Islet of Langerhans (tissue), 1 donor: ENCODE measurements at regions not wholly inside any gene's neighbourhood (a gene's known extent, or its start where the extent isn't known, plus 50 kb on each side); places are given as distances from the start of the nearest gene placed in this dataset.
"Not testable (repeated sequence)": the region's sequence is repeated elsewhere in the genome, so short reads cannot be mapped to it uniquely, and the experiment has no call there.

ENCODE experiments used
- FAIRE-seq: peaks from one replicate; lab custom pipeline; 2011; peaks lifted over from hg19 to GRCh38; lab: Jason Lieb, UNC

DNA sequence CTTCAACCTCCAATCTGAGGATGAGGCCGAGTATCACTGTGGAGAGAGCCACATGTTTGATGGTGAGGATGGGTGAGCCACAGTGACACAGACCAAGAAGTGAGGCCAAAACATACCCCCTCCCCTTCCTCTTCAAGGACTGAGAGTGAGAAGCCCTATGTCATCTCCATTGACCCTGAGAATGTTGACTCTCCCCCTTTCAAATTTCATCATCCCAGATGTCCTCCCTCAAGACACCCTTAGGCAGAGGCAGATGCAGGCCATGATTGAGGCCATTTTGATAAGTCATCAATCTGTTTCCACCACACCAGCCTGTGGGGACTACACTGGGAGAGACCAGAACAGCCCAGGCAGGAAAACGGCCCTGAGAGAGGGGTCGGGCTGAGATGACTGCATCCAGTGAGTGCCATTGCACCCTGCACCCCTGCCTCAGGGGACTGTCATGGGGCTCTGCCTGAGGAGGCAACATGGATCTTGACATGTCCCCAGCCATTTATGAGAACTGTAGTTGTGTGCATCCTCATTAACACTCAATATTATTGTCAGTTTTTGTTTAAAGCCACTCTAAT lies 84.2 kb upstream of the IGLL5 start:
- FAIRE-seq = no peak

- FAIRE-seq = no peak
Observed at GRCh38 chr22:22810018-22810427, 77.6 kb upstream of the IGLL5 start.

DNA sequence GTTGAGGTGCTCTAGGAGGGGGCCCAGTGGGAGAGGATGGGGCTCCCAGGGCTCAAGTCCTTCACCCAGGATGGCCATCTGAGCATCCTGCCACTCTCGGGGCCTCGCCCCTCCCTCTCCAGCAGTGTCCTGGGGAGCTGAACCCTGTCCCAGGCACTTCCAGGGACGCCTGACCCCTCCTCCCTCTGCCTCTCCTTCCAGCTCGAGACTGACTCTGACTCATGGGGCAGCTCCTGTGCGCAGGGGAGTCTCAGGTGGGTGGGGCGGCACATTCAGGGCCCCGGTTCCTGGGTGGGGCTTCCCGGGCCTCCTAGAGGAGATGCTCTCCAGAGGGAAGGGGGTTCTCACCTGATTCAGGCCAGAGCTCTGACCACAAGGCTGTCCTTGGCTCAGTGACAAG lies 77.1 kb upstream of the IGLL5 start:
- no peak for FAIRE-seq

DNA sequence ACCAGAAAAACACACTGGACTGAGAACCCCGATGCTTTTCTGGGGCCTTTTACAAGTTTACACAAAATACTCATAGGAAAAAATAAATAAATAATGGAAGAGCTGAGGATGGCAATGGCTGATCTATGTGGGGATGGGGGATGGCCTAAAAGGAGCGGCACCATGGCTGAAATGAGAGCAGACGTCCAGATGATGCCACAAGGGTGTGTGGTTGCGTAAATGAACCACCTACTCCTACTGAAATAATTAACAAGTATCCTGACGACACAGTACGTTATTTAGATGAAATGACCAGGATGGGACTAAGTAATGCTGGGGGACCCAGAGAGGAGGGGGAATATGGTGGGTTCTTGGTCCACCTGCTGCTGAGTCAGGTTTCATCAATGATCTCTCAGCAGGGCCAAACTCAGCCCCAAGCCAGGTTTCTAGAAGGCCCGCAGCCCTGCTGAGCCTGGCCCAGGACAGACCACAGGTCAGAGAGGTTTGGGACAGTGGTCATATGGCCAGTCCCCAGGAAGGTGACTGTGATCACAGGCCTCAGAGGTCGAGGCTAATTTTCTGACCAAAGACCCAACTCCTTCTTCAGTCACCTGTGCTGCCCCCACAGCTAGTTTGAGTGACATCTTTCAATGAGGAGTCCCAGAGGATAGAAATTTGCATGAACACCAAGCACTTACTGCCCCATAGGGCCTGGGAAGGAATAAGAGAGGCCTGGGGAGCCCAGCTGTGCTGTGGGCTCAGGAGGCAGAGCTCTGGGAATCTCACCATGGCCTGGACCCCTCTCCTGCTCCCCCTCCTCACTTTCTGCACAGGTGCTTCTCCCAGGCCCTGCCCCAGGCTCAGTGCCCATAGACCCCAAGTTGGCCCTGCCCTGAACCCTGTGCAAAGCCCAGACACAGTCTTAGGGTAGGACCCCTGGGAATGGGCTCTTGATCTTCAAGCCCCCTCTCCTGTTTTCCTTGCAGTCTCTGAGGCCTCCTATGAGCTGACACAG lies 76.3 kb upstream of the IGLL5 start:
- no peak for FAIRE-seq

GRCh38 chr22:22812031-22812905 lies 75.3 kb upstream of the IGLL5 start:
- FAIRE-seq = no peak

DNA sequence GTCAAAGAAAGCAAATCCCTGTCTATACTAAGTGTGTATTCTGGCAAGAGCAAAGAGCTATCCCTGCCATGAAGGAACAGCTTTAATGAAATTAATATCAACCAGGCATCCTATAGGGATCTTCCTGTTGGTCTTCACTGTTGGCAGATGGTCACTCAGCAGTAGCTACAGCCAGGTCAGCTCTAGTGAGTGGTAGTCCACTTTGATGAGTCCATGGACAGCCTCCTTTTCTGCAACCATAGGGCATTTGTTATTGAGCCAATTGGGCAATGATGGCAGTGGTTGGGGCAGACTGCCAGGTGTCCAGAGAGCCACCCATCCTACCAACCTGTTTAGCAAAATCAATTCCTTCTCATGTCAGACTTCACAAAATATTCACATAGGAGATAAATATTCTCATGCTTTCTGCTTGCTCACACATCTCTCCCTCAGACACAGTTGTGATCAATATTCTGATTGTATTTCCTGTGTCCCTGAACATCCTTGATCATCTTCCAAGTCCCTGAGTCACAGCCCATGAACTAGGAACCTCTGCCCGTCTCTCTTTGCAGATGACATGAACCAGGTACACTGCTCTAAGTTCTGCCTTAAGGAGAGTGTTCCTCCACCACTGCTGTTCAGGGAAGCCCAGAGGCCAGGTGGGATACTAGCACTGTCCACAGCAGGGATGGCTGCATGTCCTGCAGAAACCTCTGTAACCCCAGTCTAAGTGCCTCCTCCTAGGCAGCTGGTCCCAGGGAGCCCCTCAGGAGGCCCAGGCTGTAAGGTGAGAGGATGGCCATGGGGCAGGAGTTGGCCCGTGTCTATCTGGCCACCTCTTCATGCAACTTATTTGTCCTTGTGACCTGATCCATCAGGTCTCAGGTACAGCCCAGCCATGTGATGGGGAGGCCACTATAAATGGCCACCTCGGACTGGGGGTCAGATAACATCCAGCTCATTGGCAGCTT lies 74.2 kb upstream of the IGLL5 start:
- FAIRE-seq = no peak

GRCh38 chr22:22814666-22815396 lies 72.8 kb upstream of the IGLL5 start:
- FAIRE-seq = no peak

DNA sequence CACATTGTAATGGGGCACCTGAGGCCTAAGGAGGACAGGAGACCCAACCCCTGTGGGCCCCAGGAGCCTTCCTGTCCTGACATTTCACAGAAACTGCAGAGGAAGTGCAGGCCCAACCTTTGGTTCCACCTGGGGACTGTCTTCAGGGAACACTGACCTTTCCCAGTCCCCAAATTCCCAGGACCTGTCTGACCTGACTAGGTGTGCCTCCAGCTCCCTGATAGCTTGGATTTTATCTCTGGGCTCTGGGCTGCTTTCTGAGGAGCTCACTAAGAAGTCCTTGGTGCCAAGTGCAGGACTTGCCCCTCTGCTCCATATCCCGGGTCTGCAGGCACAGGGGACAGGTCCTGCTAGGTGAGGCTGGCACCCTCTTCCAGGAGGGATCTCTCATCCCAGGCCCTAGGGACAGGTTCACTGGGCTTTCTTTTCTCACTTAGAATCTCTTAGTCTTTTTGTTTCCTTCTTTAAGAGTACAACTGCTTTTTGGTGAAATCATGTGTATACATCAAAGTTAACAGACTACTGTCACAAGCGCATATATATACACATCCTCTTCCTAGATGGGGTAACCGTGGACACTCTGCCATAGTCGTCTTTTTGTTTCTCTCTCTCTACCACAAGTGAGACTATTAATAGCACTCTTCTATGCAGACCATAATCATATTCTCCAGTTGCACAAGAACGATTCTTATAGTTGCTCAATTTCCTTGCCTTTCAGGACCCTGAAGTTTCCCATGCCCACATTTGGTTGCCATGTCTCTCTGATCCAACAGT lies 72.0 kb upstream of the IGLL5 start:
- no peak for FAIRE-seq

DNA sequence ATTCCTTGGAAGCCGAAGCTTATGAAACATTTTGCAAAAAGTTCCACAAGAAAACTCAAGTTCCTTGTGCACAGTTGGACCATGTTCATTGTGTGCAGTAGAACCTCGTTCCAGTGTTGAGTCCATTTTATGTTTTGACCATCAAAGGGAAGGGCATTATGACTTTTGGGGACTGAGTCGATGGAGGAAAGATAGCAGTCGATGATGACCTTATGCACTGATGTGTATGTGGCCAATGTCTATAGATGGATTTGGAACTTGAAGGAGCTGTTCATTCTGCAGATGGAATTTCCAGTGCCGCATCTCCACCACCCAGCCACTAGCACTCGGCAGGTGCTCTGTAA lies 71.5 kb upstream of the IGLL5 start:
- FAIRE-seq = no peak

- no peak for FAIRE-seq
Observed at GRCh38 chr22:22816766-22817410, 70.7 kb upstream of the IGLL5 start.

GRCh38 chr22:22817468-22818201 lies 70.0 kb upstream of the IGLL5 start:
- no peak for FAIRE-seq

- no peak for FAIRE-seq
Observed at GRCh38 chr22:22818202-22818538, 69.4 kb upstream of the IGLL5 start.

DNA sequence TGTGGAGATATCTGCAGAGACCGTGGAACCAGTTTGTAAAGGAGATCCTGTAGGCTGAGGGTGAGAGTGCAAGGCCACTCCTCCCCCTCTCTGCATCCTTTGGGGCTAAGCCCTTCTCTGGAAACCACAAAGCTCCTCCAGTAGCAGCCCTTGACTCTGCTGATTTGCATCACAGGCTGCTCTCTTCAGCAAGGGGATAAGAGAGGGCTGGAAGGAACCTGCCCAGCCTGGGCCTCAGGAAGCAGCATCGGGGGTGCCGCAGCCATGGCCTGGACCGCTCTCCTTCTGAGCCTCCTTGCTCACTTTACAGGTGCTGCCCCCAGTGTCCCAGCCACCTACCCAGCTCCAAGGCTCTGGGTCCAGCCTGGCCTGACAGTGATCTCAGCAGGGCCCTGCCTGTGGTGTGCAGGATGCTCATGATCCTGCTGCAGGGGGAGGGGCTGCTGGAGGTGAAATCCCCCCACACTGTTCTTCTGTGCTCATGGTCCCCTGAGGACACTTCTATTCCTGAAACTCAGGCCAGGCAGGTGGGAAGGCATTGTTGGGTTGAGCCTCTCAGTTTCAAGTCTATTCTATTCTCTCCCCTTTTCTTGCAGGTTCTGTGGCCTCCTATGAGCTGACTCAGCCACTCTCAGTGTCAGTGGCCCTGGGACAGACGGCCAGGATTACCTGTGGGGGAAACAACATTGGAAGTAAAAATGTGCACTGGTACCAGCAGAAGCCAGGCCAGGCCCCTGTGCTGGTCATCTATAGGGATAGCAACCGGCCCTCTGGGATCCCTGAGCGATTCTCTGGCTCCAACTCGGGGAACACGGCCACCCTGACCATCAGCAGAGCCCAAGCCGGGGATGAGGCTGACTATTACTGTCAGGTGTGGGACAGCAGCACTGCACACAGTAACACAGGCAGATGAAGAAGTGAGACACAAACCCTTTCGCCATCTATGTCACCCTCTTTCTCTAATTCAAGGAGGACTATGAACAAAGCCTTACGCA lies 68.5 kb upstream of the IGLL5 start:
- no peak for FAIRE-seq

DNA sequence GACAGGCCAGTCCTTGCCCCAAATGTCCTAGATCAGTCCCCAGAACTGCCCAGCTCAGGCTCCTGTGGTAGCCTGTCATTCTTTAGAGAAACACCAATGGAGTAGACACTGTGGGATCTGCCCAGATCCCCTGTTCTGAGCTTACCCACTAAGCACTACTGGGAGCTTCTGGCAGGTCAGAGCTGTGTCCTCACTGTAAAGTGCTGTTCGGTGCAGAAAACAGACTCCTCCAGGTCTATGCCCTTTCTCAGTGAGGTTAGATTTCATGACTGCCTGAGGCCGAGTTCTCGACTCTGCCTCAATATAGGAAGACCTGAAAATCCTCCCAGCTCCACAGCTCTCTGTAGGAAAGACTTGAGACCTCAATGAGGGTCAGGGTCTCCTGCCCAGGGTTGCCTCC lies 67.5 kb upstream of the IGLL5 start:
- no peak for FAIRE-seq

- no peak for FAIRE-seq
Observed at GRCh38 chr22:22820626-22821025, 67.0 kb upstream of the IGLL5 start.

- FAIRE-seq = no peak
Observed at GRCh38 chr22:22821340-22821739, 66.3 kb upstream of the IGLL5 start.

DNA sequence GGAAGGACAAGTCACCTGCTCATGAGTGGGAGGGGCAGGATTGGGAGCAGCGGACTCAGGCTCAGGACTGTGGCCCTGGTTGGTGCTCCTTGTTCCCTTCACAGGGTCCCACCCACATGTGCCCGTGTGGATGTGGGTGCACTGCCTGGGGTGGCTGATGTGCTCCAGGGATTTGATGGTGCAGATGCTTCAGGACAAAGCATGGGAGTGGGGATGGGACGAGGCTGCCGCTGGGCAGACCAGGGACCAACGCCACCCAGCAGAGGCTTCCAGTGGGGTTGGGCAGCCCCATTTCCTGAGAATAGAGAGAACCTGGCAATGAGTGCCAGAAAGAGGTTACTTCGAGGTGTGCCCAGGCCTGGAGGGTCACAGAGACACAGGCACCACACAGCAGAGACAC lies 65.5 kb upstream of the IGLL5 start:
- FAIRE-seq = no peak

DNA sequence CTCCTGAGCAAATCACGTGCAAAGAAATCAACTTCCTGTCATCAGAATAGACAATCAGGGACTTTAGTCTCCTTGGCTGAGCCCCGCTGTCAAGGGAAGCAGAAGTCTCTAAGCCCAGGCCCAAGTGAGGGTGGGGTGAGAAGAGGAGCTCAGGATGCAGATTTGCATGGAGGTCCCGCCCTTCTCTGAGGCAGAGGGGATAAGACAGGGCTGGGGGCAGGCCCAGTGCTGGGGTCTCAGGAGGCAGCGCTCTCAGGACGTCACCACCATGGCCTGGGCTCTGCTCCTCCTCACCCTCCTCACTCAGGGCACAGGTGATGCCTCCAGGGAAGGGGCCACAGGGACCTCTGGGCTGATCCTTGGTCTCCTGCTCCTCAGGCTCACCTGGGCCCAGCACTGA lies 65.1 kb upstream of the IGLL5 start:
- not testable (repeated sequence) for FAIRE-seq
